ENCODE measurements at regions not wholly inside any gene's neighbourhood (a gene's known extent, or its start where the extent isn't known, plus 50 kb on each side); places are given as distances from the start of the nearest gene placed in this dataset.

DNA sequence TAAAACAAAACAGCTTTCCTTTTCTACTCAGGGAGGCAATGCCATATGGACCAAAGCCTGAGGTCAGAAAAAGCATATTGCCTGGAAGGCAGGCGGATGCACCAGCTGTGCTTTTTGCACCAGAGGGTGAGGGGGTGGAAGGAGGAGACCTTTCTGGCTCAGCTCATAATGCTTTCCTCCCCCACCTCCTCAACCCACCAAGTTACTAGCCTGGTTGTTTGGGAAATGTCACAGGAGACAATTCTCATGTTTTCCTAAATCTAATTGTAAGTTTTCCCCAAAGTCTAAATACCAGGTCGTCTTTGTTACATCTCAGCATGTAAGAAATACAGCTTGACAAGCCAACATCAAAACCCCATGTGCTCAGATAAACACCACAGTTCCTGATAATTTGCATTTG is 72.6 kb upstream of the DMRTA1 start:
- CTCF ChIA-PET = no interaction called here
- DNase-seq (ENCODE audit: low spot score) = no peak
- no peak overlapping the region for H3K27ac ChIP-seq

GRCh38 chr9:22379272-22379671 is 67.4 kb upstream of the DMRTA1 start:
- no peak overlapping the region for H3K27ac ChIP-seq
- TF ChIP-seq, protein P1, sequence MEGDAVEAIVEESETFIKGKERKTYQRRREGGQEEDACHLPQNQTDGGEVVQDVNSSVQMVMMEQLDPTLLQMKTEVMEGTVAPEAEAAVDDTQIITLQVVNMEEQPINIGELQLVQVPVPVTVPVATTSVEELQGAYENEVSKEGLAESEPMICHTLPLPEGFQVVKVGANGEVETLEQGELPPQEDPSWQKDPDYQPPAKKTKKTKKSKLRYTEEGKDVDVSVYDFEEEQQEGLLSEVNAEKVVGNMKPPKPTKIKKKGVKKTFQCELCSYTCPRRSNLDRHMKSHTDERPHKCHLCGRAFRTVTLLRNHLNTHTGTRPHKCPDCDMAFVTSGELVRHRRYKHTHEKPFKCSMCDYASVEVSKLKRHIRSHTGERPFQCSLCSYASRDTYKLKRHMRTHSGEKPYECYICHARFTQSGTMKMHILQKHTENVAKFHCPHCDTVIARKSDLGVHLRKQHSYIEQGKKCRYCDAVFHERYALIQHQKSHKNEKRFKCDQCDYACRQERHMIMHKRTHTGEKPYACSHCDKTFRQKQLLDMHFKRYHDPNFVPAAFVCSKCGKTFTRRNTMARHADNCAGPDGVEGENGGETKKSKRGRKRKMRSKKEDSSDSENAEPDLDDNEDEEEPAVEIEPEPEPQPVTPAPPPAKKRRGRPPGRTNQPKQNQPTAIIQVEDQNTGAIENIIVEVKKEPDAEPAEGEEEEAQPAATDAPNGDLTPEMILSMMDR (conservative IDR thresholded peaks at IDR 0.05; ENCODE audit: low read depth) = no peak
- no peak for DNase-seq (ENCODE audit: low spot score)
- POLR2A ChIA-PET (ENCODE audit: low non-redundant PET) = no interaction called here
- CTCF ChIA-PET = no interaction called here

More for the DNA sequence above, 72.6 kb upstream of the DMRTA1 start:
- POLR2A ChIA-PET (ENCODE audit: low non-redundant PET) = no interaction called here
- TF ChIP-seq, protein P1 (conservative IDR thresholded peaks at IDR 0.05; ENCODE audit: low read depth) = no peak

- no peak overlapping the region for H3K27ac ChIP-seq
- DNase-seq (ENCODE audit: low spot score) = no peak
- ChIA-PET CTCF (no interaction called here), POLR2A (ENCODE audit: low non-redundant PET) (no interaction called here)
- TF ChIP-seq, protein P1 (conservative IDR thresholded peaks at IDR 0.05; ENCODE audit: low read depth) = no peak
These were observed 65.5 kb upstream of the DMRTA1 start for GRCh38 chr9:22381170-22381569.

GRCh38 chr9:22382331-22382730 is 64.3 kb upstream of the DMRTA1 start:
- H3K27ac ChIP-seq = no peak overlapping the region
- no peak for DNase-seq (ENCODE audit: low spot score)
- CTCF ChIA-PET = no interaction called here
- POLR2A ChIA-PET (ENCODE audit: low non-redundant PET) = no interaction called here
- TF ChIP-seq, protein P1 (conservative IDR thresholded peaks at IDR 0.05; ENCODE audit: low read depth) = no peak

DNA sequence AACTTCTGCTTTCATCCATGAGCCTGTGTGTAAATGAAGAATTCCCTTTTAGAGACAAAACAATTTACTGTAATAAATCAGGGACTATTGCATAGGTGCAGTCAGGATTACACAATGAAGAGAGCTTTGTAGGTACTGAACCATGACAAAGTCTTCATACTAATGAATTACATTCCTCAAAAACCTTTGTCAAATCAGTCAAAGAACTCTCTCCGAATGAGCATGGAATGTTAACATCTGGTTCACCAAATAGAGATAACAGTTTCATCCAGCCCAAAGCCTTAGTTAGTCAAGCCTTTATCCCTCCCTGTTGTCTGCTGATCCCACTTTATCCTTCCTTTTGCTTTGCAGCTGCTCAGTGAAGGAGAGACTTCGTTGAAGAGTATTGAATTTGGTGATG is 62.9 kb upstream of the DMRTA1 start:
- CTCF ChIA-PET = no interaction called here
- H3K27ac ChIP-seq = no peak overlapping the region
- TF ChIP-seq, protein P1 (conservative IDR thresholded peaks at IDR 0.05; ENCODE audit: low read depth) = no peak
- DNase-seq (ENCODE audit: low spot score) = no peak
- POLR2A ChIA-PET (ENCODE audit: low non-redundant PET) = no interaction called here

DNA sequence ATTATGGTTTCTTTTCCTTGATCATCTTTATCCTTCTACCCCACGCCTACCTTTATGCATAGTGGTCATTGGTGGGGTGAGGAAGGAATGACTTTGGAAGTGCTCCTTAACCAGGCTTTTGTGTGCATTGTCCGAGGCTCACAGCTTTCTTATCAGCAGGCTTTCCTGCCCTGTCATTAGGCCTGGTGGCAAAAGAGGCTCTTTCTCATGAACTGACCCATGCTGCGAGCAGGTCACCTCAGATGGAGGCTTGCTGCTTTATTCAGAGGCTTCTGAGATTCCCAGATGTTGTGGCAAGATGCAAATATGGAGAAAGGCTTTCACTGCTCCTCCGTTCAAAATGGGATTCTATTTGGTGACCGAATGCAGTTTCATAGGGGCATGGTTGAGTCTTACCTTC is 57.4 kb upstream of the DMRTA1 start:
- TF ChIP-seq, protein P1 (conservative IDR thresholded peaks at IDR 0.05; ENCODE audit: low read depth) = no peak
- ChIA-PET POLR2A (ENCODE audit: low non-redundant PET) (no interaction called here), CTCF (no interaction called here)
- H3K27ac ChIP-seq = no peak overlapping the region
- DNase-seq (ENCODE audit: low spot score) = no peak

- H3K27ac ChIP-seq = no peak overlapping the region
- no peak for DNase-seq (ENCODE audit: low spot score)
- ChIA-PET POLR2A (ENCODE audit: low non-redundant PET) (no interaction called here), CTCF (interaction anchor here (0.6 kb wide), 1 partner anchor 711 kb away, joined by 3 read pairs; no protein-coding TSS in a partner anchor)
- TF ChIP-seq, protein P1 (conservative IDR thresholded peaks at IDR 0.05; ENCODE audit: low read depth) = no peak
These were observed 54.1 kb upstream of the DMRTA1 start for GRCh38 chr9:22392523-22392922.
